ENCODE measurements at regions not wholly inside any gene's neighbourhood (a gene's known extent, or its start where the extent isn't known, plus 50 kb on each side); places are given as distances from the start of the nearest gene placed in this dataset.
"Not testable (repeated sequence)": the region's sequence is repeated elsewhere in the genome, so short reads cannot be mapped to it uniquely, and the experiment has no call there.

DNA sequence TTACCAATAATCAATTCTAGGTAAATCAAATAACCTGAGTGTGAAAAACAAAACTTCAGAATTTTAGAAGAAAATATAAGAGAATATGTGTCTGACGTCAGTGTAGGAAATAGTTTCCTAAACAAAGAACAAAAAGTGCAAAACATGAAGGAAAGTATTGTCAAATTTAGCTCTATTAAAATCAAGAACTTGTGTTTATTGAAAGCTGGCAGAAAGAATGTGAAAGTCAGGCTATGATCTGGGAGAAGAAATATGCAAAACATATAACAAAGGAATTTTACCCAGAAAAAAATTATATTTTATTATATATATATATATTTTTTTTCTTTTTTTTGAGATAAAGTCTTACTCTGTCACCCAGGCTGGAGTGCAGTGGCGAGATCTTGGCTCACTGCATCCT, 129.1 kb upstream of the ANKRD28 start:
- no peaks in the 10 kb centered on the region for H3K36me3 ChIP-seq
- H3K4me1 ChIP-seq, result no peaks in the 10 kb centered on the region
- no peak for DNase-seq
- H3K27me3 ChIP-seq, result no peaks in the 10 kb centered on the region
- H3K9me3 ChIP-seq (replicated peaks), result no peaks in the 10 kb centered on the region
- H3K4me3 ChIP-seq, result no peak overlapping the region
- H3K27ac ChIP-seq, result no peak overlapping the region

DNA sequence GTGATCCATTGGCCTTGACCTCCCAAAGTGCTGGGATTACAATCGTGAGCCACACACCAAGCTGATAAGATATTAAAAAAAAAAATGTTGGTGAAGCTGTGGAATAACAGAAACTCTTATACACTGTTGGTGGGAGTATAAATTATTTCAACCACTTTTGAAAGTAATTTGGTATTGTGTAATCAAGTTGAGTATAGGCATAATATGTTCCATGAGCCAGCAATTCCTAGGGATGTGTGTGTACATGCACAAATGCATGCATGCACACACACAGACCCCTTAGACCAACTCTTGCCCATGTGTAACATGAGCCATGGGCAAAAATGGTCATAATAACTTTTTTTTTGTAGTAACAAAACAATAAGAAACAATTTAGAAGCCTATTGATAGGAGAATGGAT, 130.2 kb upstream of the ANKRD28 start:
- no peak overlapping the region for H3K4me3 ChIP-seq
- no peak for DNase-seq
- H3K36me3 ChIP-seq, result no peaks in the 10 kb centered on the region
- no peak overlapping the region for H3K27ac ChIP-seq
- H3K4me1 ChIP-seq, result no peaks in the 10 kb centered on the region
- H3K9me3 ChIP-seq (replicated peaks), result no peaks in the 10 kb centered on the region
- H3K27me3 ChIP-seq, result no peaks in the 10 kb centered on the region

DNA sequence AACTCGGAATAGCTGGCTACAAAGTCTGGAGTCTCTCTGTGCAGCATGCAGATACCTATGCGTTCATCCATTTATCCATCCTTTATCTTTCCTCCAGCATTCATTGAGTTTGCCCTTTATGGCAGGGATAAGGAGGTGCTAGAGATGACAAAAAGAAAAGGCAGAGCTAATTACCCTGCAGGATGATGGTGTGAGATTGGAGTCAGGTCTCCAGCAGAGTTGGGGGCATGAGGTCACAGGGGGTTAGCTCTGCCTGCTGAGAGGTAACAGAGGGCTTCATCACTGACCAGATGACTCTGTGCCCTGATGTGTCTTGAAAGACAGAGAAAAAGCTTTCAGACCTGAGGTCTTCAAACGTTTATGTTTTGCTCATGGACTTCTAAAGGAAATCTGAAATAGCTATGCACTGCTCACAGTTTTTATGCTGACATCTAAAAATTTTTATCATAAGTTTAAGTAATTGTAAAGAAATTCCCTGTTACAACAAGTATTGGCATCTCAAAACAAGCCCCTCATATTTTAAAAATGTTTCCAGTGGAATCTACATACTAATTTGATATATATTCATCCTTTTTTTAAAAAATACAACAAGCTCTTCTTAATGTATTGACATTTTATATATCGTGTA, 132.3 kb upstream of the ANKRD28 start:
- Histone ChIP-seq H3K4me3 (no peak overlapping the region), H3K27ac (no peak overlapping the region), H3K36me3 (no peaks in the 10 kb centered on the region), H3K27me3 (no peaks in the 10 kb centered on the region), H3K9me3 (replicated peaks) (no peaks in the 10 kb centered on the region), H3K4me1 (no peaks in the 10 kb centered on the region)
- no peak for DNase-seq

DNA sequence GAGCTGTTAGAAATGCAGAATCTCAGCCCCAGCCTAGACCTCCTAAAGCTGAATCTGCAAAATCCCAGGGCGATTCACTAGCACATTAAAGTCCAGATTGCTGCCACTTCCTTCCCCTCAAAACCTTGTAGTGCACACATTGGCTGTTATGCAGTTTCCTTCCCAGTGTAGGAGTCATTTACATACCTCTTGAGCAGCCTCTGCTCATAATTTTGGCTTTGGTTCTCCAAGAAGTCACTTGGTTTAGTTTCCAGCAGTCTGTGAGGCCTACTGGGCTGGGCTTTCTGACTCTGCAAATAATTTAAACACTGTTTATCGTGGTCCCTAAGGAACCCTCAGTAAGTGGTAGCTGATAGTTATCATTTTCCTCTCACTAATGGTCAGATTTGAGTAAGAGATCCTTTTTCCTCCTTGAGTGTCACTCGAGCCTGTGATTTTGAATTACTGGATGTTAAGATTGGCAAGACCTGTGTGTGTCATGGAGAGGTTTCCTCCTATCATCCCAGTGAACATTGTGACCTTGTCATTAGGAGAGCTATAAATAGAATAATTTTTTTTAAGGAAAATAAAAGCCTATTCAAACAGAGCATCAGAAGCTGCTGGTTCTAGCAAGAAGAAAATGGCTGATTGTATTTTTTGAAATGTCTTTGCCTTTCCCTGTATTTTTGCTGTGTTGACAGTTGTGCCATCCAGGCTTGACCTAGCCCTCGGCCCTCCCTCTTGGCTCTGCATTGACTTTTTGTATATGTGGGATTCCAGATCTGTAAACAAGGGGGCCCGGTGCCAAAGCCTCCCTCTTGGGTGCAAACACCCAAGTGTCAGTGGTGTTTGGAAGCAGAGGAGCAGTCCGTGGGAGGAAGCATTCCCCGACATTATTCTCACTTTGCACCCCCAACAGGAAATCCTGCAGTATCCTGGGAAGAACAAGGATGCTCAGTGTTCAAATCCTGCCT, 134.8 kb upstream of the ANKRD28 start:
- no peaks in the 10 kb centered on the region for H3K9me3 ChIP-seq (replicated peaks)
- H3K27ac ChIP-seq, result no peak overlapping the region
- H3K4me1 ChIP-seq, result no peaks in the 10 kb centered on the region
- no peak overlapping the region for H3K4me3 ChIP-seq
- DNase-seq, result no peak
- H3K27me3 ChIP-seq, result no peaks in the 10 kb centered on the region
- H3K36me3 ChIP-seq, result no peaks in the 10 kb centered on the region

DNA sequence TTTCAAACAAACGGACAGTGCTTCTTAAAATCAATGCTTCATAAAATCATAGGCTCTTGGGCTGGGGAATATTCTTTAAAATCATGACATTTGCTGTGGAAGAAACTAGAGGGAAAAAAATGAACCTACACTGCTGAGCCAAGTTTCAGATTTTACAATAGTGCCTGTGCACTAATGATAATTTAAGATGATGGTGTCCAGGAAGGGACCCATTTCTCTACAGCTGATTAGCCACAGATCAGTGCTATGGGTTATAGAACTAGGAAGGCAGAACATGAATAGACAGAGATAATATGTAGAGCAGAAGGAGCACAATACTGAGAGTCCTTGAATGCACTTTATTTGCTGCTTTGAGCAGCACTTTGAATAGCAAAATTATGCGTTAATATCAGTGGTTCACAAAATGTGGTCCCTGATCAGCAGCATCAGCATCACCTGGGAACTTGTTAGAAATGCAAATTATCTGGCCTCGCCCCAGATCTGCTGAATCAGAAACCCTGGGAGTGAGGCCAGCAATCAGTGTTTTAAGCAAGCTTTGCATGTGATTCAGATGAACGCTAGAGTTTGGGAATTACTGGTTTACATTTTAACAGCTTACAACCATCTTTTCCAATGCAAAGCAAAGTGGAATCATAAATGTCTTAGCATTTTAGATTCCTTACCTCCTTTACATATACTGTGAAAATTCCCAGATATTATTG, 135.8 kb upstream of the ANKRD28 start:
- H3K4me1 ChIP-seq, result no peaks in the 10 kb centered on the region
- H3K27me3 ChIP-seq, result no peaks in the 10 kb centered on the region
- DNase-seq, result no peak
- no peaks in the 10 kb centered on the region for H3K9me3 ChIP-seq (replicated peaks)
- no peaks in the 10 kb centered on the region for H3K36me3 ChIP-seq
- no peak overlapping the region for H3K27ac ChIP-seq
- H3K4me3 ChIP-seq, result no peak overlapping the region

DNA sequence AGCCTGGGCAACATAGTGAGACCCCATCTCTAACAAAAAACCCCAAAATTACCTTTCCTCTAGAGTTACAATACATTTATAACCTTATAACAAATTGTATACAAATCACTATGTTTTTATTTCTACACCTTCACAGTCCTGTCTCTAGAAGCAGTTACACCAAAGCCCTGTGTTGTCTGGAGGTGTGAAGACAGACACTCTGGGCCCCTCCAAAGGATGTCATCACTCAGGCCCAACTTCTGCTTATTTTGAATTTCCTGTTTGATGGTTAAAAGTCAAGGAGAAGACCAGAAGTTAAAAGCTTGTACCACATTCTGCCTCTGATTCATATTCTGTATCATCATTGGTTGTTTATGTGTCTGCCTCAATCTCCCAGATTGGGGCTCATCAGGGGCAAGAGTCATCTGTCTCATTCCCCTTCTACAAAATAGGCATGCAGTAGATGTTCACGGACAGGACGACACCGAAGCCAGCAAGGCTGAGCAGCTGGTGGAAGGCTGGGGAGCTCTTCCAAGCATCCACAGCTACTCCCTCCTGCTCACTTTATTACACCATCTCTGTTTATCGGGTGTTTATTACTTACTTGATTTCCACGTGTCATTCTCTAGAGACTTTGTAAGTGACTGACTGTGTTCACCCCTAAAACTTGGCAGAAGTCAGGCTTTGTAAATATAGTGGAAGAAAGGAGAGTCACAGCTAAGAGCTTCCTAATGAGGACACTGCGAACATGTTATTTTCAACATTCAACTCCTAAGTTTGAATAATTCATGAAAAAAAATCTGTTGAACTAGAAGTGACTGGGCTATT, 136.8 kb upstream of the ANKRD28 start:
- H3K9me3 ChIP-seq (replicated peaks), result no peaks in the 10 kb centered on the region
- H3K27me3 ChIP-seq, result no peaks in the 10 kb centered on the region
- DNase-seq, result no peak
- no peaks in the 10 kb centered on the region for H3K36me3 ChIP-seq
- H3K4me3 ChIP-seq, result no peak overlapping the region
- H3K27ac ChIP-seq, result no peak overlapping the region
- H3K4me1 ChIP-seq, result no peaks in the 10 kb centered on the region

DNA sequence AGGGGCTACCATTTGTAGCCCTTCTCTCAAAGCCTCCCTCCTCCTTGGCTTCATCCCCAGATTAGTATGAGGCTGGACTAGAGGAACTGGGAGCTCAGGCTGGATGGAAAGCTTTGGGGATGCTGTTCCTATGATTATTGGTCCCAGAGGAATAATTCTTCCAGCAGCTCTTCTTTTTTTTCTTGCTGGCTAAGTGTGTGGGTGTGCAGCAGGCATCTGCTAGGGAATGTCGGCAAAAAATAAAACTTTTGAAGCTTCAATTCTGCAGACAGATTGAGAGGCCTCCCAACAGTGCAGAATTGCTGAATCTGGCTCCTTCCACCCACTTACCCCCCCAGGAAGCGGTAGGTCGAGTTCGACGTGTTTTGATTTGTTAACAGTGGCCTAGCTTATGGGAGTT, 138.5 kb upstream of the ANKRD28 start:
- no peak for DNase-seq
- Histone ChIP-seq H3K27me3 (no peaks in the 10 kb centered on the region), H3K27ac (no peak overlapping the region), H3K9me3 (replicated peaks) (no peaks in the 10 kb centered on the region), H3K36me3 (no peaks in the 10 kb centered on the region), H3K4me1 (no peaks in the 10 kb centered on the region), H3K4me3 (no peak overlapping the region)

DNA sequence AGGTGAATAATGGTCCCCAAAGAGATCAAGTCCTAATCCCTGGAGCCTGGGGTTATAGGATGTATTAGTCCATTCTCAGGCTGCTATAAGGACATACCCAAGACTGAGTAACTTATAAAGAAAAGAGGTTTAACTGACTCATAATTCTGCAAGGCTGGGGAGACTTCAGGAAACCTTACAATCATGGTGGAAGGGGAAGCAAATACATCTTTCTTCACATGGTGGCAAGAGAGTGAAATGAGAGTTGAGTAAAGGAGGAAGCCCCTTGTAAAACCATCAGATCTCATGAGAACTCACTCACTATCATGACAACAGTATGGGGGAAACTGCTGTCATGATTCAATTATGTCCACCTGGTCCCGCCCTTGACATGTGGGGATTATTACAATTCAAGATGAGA, 142.9 kb upstream of the ANKRD28 start:
- Histone ChIP-seq H3K27ac (no peak overlapping the region), H3K4me1 (no peaks in the 10 kb centered on the region)
- DNase-seq, result no peak

DNA sequence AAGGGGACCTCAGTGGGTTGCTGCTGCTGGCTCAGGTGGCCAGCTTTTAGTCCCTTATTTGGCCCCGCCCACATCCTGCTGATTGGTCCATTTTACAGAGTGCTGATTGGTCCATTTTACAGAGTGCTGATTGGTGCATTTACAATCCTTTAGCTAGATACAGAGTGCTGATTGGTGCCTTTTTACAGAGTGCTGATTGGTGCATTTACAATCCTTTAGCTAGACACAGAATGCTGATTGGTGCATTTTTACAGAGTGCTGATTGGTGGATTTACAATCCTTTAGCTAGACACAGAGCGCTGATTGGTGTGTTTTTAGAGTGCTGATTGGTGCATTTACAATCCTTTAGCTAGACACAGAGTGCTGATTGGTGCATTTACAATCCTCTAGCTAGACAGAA, 143.7 kb upstream of the ANKRD28 start:
- H3K27ac ChIP-seq; H3K4me1 ChIP-seq; DNase-seq; H3K27me3 ChIP-seq; H3K36me3 ChIP-seq; H3K9me3 ChIP-seq (replicated peaks); H3K4me3 ChIP-seq: not testable (repeated sequence)

More for the DNA sequence above, 142.9 kb upstream of the ANKRD28 start:
- Histone ChIP-seq H3K9me3 (replicated peaks) (no peaks in the 10 kb centered on the region), H3K27me3 (no peaks in the 10 kb centered on the region), H3K4me3 (no peak overlapping the region), H3K36me3 (no peaks in the 10 kb centered on the region)

DNA sequence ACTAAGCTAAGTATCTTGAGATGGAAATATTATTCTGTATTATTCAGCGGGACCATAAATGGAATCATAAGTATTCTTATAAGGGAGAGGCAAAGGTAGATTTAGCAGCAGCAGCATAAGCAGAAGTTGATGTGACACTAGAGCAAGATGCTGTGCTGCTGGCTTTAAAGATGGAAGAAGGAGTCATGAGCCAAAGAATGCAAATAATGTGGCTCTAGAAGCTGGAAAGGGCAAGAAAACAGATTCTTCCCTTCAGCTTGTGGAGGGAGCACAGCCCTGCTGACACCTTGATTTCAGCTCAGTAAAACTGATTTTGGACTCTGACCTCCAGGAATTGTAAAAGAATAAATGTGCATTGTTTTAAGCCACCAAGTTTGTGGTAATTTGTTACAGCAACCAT, 144.2 kb upstream of the ANKRD28 start:
- Histone ChIP-seq H3K4me3 (no peak overlapping the region), H3K9me3 (replicated peaks) (no peaks in the 10 kb centered on the region), H3K36me3 (no peaks in the 10 kb centered on the region), H3K27ac (no peak overlapping the region), H3K27me3 (no peaks in the 10 kb centered on the region), H3K4me1 (no peaks in the 10 kb centered on the region)
- no peak for DNase-seq

DNA sequence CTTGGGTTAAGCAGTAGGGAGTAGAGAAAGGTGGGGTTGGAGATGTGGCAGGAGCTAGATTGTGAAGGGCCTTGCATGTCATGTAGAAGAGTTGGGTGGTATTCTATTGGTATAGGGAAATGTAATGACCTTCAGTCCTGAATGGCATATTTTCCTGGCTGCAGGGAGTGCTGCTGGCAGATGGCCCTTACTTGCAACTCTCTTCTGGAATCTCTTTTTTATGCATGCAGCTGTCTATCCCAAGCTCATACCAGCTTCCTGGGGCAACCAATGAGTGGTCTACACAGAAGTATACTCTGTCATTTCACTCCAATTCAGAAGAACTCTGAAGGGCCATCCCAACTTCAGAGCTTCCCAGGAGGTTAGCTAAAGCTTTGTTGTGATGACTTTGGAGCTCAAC, 144.7 kb upstream of the ANKRD28 start:
- Histone ChIP-seq H3K4me1 (no peaks in the 10 kb centered on the region), H3K36me3 (no peaks in the 10 kb centered on the region), H3K9me3 (replicated peaks) (no peaks in the 10 kb centered on the region), H3K27ac (no peak overlapping the region), H3K4me3 (no peak overlapping the region), H3K27me3 (no peaks in the 10 kb centered on the region)
- no peak for DNase-seq

DNA sequence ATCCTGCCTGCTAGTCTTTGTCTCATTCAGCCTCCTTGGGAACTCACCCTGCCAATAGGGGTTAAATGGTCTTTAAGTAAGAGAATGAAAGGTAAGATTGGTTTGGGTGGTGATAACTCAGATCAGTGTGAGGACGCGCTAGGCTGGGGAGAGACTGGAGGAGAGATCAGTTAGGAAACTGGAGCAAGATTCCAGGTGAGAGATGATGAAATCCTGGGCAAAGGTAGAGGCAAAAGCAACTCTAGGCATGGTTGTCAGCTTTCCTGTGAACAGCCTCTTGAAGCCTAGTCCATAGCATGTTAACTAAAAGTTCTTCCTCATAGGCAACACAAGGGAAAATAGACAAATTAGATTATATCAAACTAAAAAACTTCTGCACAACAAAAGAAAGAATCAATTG, 145.2 kb upstream of the ANKRD28 start:
- H3K27me3 ChIP-seq, result no peaks in the 10 kb centered on the region
- no peaks in the 10 kb centered on the region for H3K9me3 ChIP-seq (replicated peaks)
- no peak overlapping the region for H3K27ac ChIP-seq
- no peak overlapping the region for H3K4me3 ChIP-seq
- no peak for DNase-seq
- no peaks in the 10 kb centered on the region for H3K4me1 ChIP-seq
- H3K36me3 ChIP-seq, result no peaks in the 10 kb centered on the region

DNA sequence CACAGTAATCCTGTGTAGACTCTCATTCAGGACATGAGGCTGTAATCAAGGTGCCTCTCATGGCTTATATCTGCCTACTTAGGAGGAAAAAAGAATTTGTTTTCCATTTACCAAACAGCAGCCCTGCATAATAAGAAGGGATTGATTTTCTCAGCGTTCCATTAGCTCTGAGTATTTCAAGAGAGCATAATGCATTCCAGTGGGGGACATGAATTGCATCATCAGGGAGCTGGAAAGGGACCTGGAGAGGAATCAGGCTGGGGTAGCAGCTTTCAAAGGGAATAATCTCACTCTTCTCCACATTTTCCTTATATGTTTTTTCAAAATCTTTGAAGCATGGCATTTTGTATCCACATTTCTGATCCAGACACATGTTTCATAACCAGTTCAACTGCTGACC, 150.6 kb upstream of the ANKRD28 start:
- Histone ChIP-seq H3K36me3 (no peaks in the 10 kb centered on the region), H3K9me3 (replicated peaks) (no peaks in the 10 kb centered on the region), H3K27ac (no peak overlapping the region), H3K27me3 (no peaks in the 10 kb centered on the region), H3K4me3 (no peak overlapping the region), H3K4me1 (no peaks in the 10 kb centered on the region)
- no peak for DNase-seq

DNA sequence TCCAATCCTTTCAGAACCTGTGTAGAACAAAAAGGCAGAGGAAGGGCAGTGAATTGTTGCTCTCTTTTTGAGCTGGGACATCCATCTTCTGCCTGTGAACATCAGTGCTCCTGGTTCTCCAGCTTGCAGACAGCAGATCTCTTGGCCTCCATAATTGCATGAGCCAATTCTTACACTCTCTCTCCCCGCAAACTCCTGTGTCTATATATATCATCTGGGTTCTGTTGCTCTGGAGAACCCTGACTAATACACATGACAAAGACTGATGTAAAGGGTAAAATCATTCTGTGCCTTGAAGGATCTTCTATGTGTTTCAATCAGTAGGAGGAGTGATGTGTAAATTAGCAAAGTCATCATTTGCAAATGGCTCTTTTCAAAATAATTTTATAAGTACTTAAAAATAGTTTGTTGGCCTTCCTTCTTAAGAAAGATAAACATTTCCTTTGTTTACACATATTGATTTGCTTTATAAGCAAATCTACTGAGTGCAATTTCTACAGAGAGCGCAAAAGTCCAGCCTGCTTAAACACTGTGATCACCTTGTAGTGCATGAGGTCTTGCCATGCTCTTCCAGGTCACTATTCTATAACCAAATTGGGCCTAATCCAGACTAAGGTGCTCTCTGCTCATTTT, 154.9 kb upstream of the ANKRD28 start:
- no peaks in the 10 kb centered on the region for H3K27me3 ChIP-seq
- H3K9me3 ChIP-seq (replicated peaks), result no peaks in the 10 kb centered on the region
- H3K36me3 ChIP-seq, result no peaks in the 10 kb centered on the region
- no peak overlapping the region for H3K27ac ChIP-seq
- DNase-seq, result no peak
- no peaks in the 10 kb centered on the region for H3K4me1 ChIP-seq
- H3K4me3 ChIP-seq, result no peak overlapping the region

All from SJCRH30 (cell line).